Smooth muscle cell (in vitro differentiated cells): ENCODE measurements at regions not wholly inside any gene's neighbourhood (a gene's known extent, or its start where the extent isn't known, plus 50 kb on each side); places are given as distances from the start of the nearest gene placed in this dataset.

Experiments used
- DNase-seq: peaks from one replicate; lab custom pipeline; 2025; ENCODE audit not compliant: unreplicated experiment; lab: John Stamatoyannopoulos, UW
- H2AFZ ChIP-seq: fragments of 200-600 bp; sonication (generic); 2 replicates; pipeline ENCODE4 v1.6.0; 2016; ENCODE audit warnings: antibody characterized with exemption, low read depth, mild to moderate bottlenecking
- H3F3A ChIP-seq: fragments of 200-600 bp; sonication (generic); 2 replicates; pipeline ENCODE4 v1.6.0; 2017; ENCODE audit warnings: antibody characterized with exemption, low read depth
- H3K27ac ChIP-seq: fragments of 200-600 bp; sonication (generic); 2 replicates; pipeline ENCODE4 v1.5.1; 2016; ENCODE audit warnings: low read depth, mild to moderate bottlenecking
- H3K27me3 ChIP-seq: fragments of 200-600 bp; sonication (generic); 2 replicates; pipeline ENCODE4 v1.6.1; 2016; ENCODE audit warnings: low read depth, mild to moderate bottlenecking
- H3K36me3 ChIP-seq: fragments of 200-600 bp; sonication (generic); 2 replicates; pipeline ENCODE4 v1.5.1; 2016; ENCODE audit warnings: low read depth
- H3K4me1 ChIP-seq: fragments of 200-600 bp; sonication (generic); 2 replicates; pipeline ENCODE4 v1.5.1; 2016; ENCODE audit warnings: low read depth
- H3K4me2 ChIP-seq: fragments of 200-600 bp; sonication (generic); 2 replicates; pipeline ENCODE4 v1.6.0; 2016; ENCODE audit warnings: mild to moderate bottlenecking
- H3K4me3 ChIP-seq: fragments of 200-600 bp; sonication (generic); 2 replicates; pipeline ENCODE4 v1.5.1; 2016; ENCODE audit warnings: mild to moderate bottlenecking
- H3K79me2 ChIP-seq: fragments of 200-600 bp; sonication (generic); 2 replicates; pipeline ENCODE4 v1.6.0; 2016; ENCODE audit warnings: low read depth, mild to moderate bottlenecking
- H3K9ac ChIP-seq: fragments of 200-600 bp; sonication (generic); 2 replicates; pipeline ENCODE4 v1.6.0; 2016; ENCODE audit warnings: low read depth
- H3K9me3 ChIP-seq: fragments of 200-600 bp; sonication (generic); replicated peaks from 2 replicates; pipeline ENCODE4 v1.5.1; 2016; ENCODE audit warnings: low read depth
- H4K20me1 ChIP-seq: fragments of 200-600 bp; sonication (generic); 2 replicates; pipeline ENCODE4 v1.6.0; 2016; ENCODE audit warnings: low read depth
- WGBS: methylation state at CpG from one replicate; pipeline ENCODE4 v1.1.7; 2016; ENCODE audit warnings: low lambda C conversion rate; 5-methylcytosine and 5-hydroxymethylcytosine counted together
- TF ChIP-seq, protein P1 (sequence below): fragments of 200-600 bp; sonication (generic); IDR thresholded peaks from 2 replicates; pipeline ENCODE4 v1.5.1; 2017; ENCODE audit warnings: borderline replicate concordance, mild to moderate bottlenecking, antibody characterized with exemption; ENCODE audit not compliant: insufficient read depth, poor library complexity, severe bottlenecking

DNA sequence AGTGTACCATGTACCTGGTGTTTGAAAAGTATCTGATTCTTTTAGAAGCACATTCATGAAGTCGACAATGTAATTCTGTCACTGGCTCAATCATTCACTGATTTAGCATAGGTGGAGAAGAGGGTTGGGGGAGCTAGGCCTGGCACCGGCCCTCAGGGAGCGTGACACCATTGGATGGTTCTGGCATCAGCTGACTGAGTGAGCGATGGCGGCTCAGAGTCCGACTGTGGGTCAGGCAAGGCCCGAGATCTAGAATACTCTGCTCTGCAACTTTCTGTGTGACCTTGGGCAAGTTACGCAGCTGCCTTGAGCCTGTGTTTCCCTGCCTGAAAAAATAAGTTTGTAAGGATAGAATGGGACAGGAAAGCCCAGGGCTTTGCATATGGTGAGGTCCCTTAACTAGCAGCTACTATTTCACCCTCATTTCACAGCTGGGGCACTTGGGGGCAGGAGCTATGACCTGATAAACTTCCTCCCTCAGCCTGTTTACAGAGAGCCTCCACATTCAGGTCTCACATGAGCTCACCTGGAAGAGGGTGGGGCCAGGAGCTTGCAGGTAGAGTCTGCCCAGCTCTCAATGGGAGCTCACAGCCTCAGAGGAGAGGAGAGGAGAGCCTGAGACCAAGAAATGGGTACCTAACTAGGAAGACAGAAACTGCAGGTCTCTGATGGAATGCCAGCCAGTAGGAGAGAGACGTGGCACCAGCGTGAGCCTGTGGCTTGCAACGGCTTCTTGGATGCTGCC, 153.7 kb upstream of the TLE3 start:
- Histone ChIP-seq H3K4me2 (no peak overlapping the region), H2AFZ (no peak overlapping the region), H3K27me3 (no peaks in the 10 kb centered on the region), H3K4me3 (no peak overlapping the region), H3K36me3 (no peaks in the 10 kb centered on the region), H3K9me3 (no peaks in the 10 kb centered on the region), H3F3A (peaks cover 3% of the 10 kb centered on the region), H3K79me2 (no peaks in the 10 kb centered on the region), H3K4me1 (peaks cover 12% of the 10 kb centered on the region), H4K20me1 (no peaks in the 10 kb centered on the region), H3K9ac (no peak overlapping the region), H3K27ac (no peak overlapping the region)
- DNase-seq: no peak
- 91% methylated on average over 11 of the region's 11 CpGs for WGBS
- TF ChIP-seq, protein P1, sequence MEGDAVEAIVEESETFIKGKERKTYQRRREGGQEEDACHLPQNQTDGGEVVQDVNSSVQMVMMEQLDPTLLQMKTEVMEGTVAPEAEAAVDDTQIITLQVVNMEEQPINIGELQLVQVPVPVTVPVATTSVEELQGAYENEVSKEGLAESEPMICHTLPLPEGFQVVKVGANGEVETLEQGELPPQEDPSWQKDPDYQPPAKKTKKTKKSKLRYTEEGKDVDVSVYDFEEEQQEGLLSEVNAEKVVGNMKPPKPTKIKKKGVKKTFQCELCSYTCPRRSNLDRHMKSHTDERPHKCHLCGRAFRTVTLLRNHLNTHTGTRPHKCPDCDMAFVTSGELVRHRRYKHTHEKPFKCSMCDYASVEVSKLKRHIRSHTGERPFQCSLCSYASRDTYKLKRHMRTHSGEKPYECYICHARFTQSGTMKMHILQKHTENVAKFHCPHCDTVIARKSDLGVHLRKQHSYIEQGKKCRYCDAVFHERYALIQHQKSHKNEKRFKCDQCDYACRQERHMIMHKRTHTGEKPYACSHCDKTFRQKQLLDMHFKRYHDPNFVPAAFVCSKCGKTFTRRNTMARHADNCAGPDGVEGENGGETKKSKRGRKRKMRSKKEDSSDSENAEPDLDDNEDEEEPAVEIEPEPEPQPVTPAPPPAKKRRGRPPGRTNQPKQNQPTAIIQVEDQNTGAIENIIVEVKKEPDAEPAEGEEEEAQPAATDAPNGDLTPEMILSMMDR: no peak

DNA sequence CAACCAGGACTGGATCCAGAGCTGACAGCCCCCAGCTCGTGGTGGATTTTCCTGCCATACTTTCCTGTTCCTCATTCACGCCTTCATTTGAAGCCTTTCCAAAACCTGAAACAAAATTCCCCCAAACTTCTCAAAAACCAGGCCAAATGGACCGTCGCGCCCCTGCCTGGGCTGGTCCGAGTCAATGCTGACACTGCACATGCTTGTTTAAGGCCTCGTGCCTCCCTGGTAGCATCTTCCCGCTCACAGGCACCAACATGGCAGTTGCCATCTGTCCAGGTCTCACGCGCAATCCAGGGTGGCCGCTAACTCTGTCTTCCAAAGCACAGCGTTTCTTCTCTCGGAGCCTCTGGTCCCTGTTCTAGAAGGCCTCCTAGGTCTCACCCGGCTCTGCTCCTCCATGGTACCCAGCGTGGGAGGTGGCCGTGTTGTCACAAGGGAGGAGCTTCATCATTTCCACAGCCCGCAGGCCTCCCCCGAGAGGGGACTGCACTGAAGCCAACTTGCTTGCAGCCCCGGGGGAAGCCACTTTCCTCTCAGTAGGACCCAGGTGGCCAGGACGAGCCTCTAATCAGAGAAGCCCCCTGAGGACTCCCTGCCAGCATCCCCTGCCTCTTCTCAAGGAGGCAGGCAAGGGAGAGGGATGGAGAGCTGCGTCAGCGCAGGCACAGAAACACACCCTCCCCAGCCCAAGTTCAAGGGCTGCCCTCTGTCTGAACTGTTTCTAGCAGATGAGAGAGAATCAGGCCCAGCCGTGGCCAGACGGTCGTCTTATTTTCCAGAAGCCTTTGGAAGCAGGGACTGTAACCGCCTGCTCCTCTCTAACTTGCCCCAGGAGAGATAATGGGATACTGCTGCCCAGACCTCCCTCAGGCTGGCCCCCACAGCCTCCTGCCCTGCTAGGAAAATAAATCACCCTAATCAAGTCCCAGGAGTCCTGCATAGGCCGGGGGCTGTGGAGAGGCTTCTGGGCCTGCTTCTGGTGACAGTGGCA, 152.8 kb upstream of the TLE3 start:
- Histone ChIP-seq H4K20me1 (no peaks in the 10 kb centered on the region), H3K4me1 (peaks cover 12% of the 10 kb centered on the region), H3F3A (peaks cover 6% of the 10 kb centered on the region), H3K79me2 (no peaks in the 10 kb centered on the region), H3K4me2 (no peak overlapping the region), H3K9ac (no peak overlapping the region), H3K27ac (no peak overlapping the region), H3K36me3 (no peaks in the 10 kb centered on the region), H3K9me3 (no peaks in the 10 kb centered on the region), H3K4me3 (no peak overlapping the region), H2AFZ (no peak overlapping the region), H3K27me3 (no peaks in the 10 kb centered on the region)
- TF ChIP-seq, protein P1: no peak
- WGBS: 74% methylated on average over 27 of the region's 27 CpGs
- DNase-seq: no peak

DNA sequence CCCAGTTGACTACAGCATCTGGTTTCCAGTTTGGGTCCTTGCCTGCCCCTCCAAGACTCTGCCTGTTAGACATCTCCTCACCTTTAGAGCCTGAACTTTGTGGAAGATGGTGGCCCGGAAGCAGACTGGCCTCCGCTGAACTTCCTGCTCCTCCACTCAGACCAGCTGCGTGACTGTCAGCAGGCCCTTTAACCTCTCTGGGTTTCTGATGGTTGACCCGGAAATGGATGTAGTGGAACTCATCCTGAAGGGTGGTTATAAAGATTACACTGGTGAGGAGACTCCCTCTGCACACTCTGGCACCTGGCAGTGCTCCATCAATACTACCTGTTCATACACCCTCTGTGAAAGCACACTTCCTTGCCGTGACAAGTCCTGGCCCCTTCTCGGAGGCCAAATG, 151.9 kb upstream of the TLE3 start:
- 95% methylated on average over 6 of the region's 6 CpGs for WGBS
- TF ChIP-seq, protein P1: no peak

More for the DNA sequence above, 151.9 kb upstream of the TLE3 start:
- Histone ChIP-seq H3K36me3 (no peaks in the 10 kb centered on the region), H3K9ac (no peak overlapping the region), H3K79me2 (no peaks in the 10 kb centered on the region), H3K4me1 (peaks cover 12% of the 10 kb centered on the region), H3K9me3 (no peaks in the 10 kb centered on the region), H3K4me2 (no peak overlapping the region), H3K27ac (no peak overlapping the region), H3K4me3 (no peak overlapping the region), H2AFZ (no peak overlapping the region), H4K20me1 (no peaks in the 10 kb centered on the region), H3F3A (peaks cover 6% of the 10 kb centered on the region), H3K27me3 (no peaks in the 10 kb centered on the region)
- DNase-seq: no peak
